Activated CD4-positive, alpha-beta T cell treated with anti-CD3 and anti-CD28 coated beads, Interleukin-2, amount 10 ng/mL, durations not matched to agents 7 days and 5 days (primary cell): ENCODE measurements at regions not wholly inside any gene's neighbourhood (a gene's known extent, or its start where the extent isn't known, plus 50 kb on each side); places are given as distances from the start of the nearest gene placed in this dataset.

ENCODE experiments used
- CTCF ChIA-PET: fragments of 350-600 bp; sonication (Branson Sonifier 250); formaldehyde crosslinking; loops from one replicate; lab custom pipeline; 2021; ENCODE audit warnings: antibody characterized with exemption; lab: Charles Lee
- POLR2A ChIA-PET: fragments of 350-600 bp; sonication (Branson Sonifier 250); formaldehyde crosslinking; loops from one replicate; lab custom pipeline; 2021; ENCODE audit warnings: antibody characterized with exemption; lab: Charles Lee
- DNase-seq: peaks from one replicate; pipeline ENCODE4 v3.0.0-alpha.2; 2020
- H3K27ac Mint-ChIP-seq: one replicate; pipeline ENCODE4 v1.8.0; 2021; ENCODE audit warnings: mild to moderate bottlenecking, moderate library complexity, mixed read lengths
- H3K27me3 Mint-ChIP-seq: one replicate; pipeline ENCODE4 v1.8.0; 2021; ENCODE audit warnings: mixed read lengths
- H3K36me3 Mint-ChIP-seq: one replicate; pipeline ENCODE4 v1.8.0; 2021; ENCODE audit warnings: low read depth, mixed read lengths
- H3K4me1 Mint-ChIP-seq: one replicate; pipeline ENCODE4 v1.8.0; 2021; ENCODE audit warnings: mixed read lengths
- H3K4me3 Mint-ChIP-seq: one replicate; pipeline ENCODE4 v1.8.0; 2021; ENCODE audit warnings: mild to moderate bottlenecking, moderate library complexity, mixed read lengths
- H3K9me3 Mint-ChIP-seq: one replicate; pipeline ENCODE4 v1.8.0; 2021; ENCODE audit warnings: mixed read lengths

DNA sequence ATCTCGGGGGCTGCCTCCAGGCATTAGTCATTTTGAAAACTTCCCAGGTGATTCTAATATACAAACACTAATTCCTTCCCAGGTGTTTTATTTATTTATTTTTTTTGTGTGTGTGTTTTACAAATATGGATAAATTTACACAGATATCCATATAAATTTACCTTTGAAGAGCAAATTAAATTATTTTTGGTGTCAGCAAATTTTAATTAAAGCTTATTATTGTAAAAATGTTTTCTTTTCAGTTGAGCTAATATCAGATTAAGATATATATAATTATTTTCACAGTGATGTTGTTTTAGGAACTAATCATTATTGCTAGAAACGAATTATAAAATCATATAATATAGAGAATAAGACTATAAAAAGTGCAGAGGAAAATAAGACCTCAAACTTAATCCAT lies 62.0 kb upstream of the FREM3 start:
- ChIA-PET CTCF (interaction anchor here (0.6 kb wide), 2 partner anchors 480 to 901 kb away, joined by 3 read pairs; no protein-coding TSS in a partner anchor), POLR2A (no interaction called here)
- no peak overlapping the region for H3K27ac Mint-ChIP-seq

More for the DNA sequence above, 62.0 kb upstream of the FREM3 start:
- H3K36me3 Mint-ChIP-seq = no peaks in the 10 kb centered on the region
- H3K4me1 Mint-ChIP-seq = no peaks in the 10 kb centered on the region
- H3K27me3 Mint-ChIP-seq = no peaks in the 10 kb centered on the region
- H3K4me3 Mint-ChIP-seq = no peak overlapping the region
- DNase-seq = no peak
- no peaks in the 10 kb centered on the region for H3K9me3 Mint-ChIP-seq
